Endothelial cell of umbilical vein (primary cell): ENCODE measurements at regions not wholly inside any gene's neighbourhood (a gene's known extent, or its start where the extent isn't known, plus 50 kb on each side); places are given as distances from the start of the nearest gene placed in this dataset.

Source experiments
- BruUV-seq: library from RNA; stranded (reverse); fragments of 400-500 nt; replicated peaks from 2 replicates; lab custom pipeline; 2021; lab: Mats Ljungman, UMichigan
- CTCF ChIA-PET: fragments of 300-600, 350-600 bp; sonication (Branson Sonifier 250); formaldehyde crosslinking; loops from one replicate; lab custom pipeline; 2021; ENCODE audit warnings: antibody characterized with exemption, inconsistent platforms; lab: Charles Lee
- POLR2A ChIA-PET: fragments of 300-600, 350-600 bp; sonication (Branson Sonifier 250); formaldehyde crosslinking; loops from one replicate; lab custom pipeline; 2021; ENCODE audit warnings: antibody characterized with exemption, inconsistent platforms; lab: Charles Lee
- DNase-seq: peaks from one replicate; pipeline ENCODE4 v3.0.0-alpha.2; 2011; ENCODE audit warnings: low read depth, low spot score
- FAIRE-seq: peaks from 2 replicates; lab custom pipeline; 2011; peaks lifted over from hg19 to GRCh38; lab: Jason Lieb, UNC
- H2AFZ ChIP-seq: 2 replicates; pipeline ENCODE4 v1.6.0; 2012; ENCODE audit warnings: low read depth, low read length, control low read depth, inconsistent platforms
- H3K27ac ChIP-seq: 2 replicates; pipeline ENCODE4 v1.5.1; 2011; ENCODE audit warnings: low read depth, mild to moderate bottlenecking, control low read depth, low read length, moderate library complexity; ENCODE audit not compliant: insufficient read depth
- H3K27me3 ChIP-seq, 2 experiments: 2 replicates each; pipeline versions ENCODE4 v1.6.0 to v1.6.1; 2011; ENCODE audit warnings: low read length in 2 of 2, mixed read lengths in 1 of 2; ENCODE audit not compliant: control insufficient read depth in 2 of 2, insufficient read depth in 2 of 2
- H3K36me3 ChIP-seq, 2 experiments: 2 replicates in 1 of 2; 3 replicates in 1 of 2; pipeline ENCODE4 v1.5.1; 2011; ENCODE audit warnings: low read length in 2 of 2, mild to moderate bottlenecking in 1 of 2, moderate library complexity in 1 of 2; ENCODE audit not compliant: control insufficient read depth in 2 of 2, insufficient read depth in 2 of 2; ENCODE audit errors: extremely low read depth in 1 of 2
- H3K4me1 ChIP-seq: 3 replicates; pipeline ENCODE4 v1.5.1; 2011; ENCODE audit warnings: mild to moderate bottlenecking, low read length; ENCODE audit not compliant: control insufficient read depth, insufficient read depth; ENCODE audit errors: extremely low read depth
- H3K4me2 ChIP-seq: 2 replicates; pipeline ENCODE4 v1.6.1; 2011; ENCODE audit warnings: low read length, control low read depth, mixed read lengths; ENCODE audit not compliant: insufficient read depth
- H3K4me3 ChIP-seq, 3 experiments: fragments of 200-600 bp in 1 of 3; sonication (generic), shearing (Covaris generic) in 1 of 3; replicated peaks in 1 of 3; 2 replicates each; pipeline ENCODE4 v1.5.1; 2011 to 2016; ENCODE audit warnings: control low read depth in 3 of 3, low read length in 3 of 3, mild to moderate bottlenecking in 2 of 3, inconsistent platforms in 1 of 3, low read depth in 1 of 3, moderate library complexity in 1 of 3; ENCODE audit not compliant: insufficient read depth in 1 of 3
- H3K79me2 ChIP-seq: 2 replicates; pipeline ENCODE4 v1.6.0; 2012; ENCODE audit warnings: low read length, inconsistent platforms; ENCODE audit not compliant: control insufficient read depth, insufficient read depth
- H3K9ac ChIP-seq: replicated peaks from 2 replicates; pipeline ENCODE3; 2011; ENCODE audit warnings: low read length, control low read depth; ENCODE audit not compliant: insufficient read depth; ENCODE audit errors: extremely low read depth
- H3K9me1 ChIP-seq: replicated peaks from 3 replicates; pipeline ENCODE4 v1.6.0; 2011; ENCODE audit warnings: mild to moderate bottlenecking, low read length; ENCODE audit not compliant: control insufficient read depth, insufficient read depth; ENCODE audit errors: extremely low read depth
- H3K9me3 ChIP-seq: replicated peaks from 2 replicates; pipeline ENCODE4 v1.5.1; 2012; ENCODE audit warnings: low read length, inconsistent platforms; ENCODE audit not compliant: control insufficient read depth, insufficient read depth
- H4K20me1 ChIP-seq: replicated peaks from 2 replicates; pipeline ENCODE3; 2011; ENCODE audit warnings: mild to moderate bottlenecking, low read length; ENCODE audit not compliant: control insufficient read depth, insufficient read depth; ENCODE audit errors: extremely low read depth
- CTCF ChIP-seq, 2 donors: IDR thresholded peaks; 1 replicate in 1 of 2; 2 replicates in 1 of 2; pipeline ENCODE4 v1.5.1; 2011; ENCODE audit warnings: low read length in 2 of 2, mild to moderate bottlenecking in 2 of 2, moderate library complexity in 2 of 2, control low read depth in 1 of 2, inconsistent platforms in 1 of 2, low read depth in 1 of 2; ENCODE audit not compliant: insufficient read depth in 1 of 2; ENCODE audit errors: extremely low read depth in 1 of 2
- EZH2 ChIP-seq: IDR thresholded peaks from 2 replicates; pipeline ENCODE4 v1.6.1; 2012; ENCODE audit warnings: borderline replicate concordance, low read depth, mild to moderate bottlenecking, moderate library complexity, low read length, inconsistent platforms; ENCODE audit not compliant: severe bottlenecking
- FOS ChIP-seq: IDR thresholded peaks from 2 replicates; pipeline ENCODE4 v1.6.1; 2011; ENCODE audit warnings: mild to moderate bottlenecking, low read length, moderate library complexity, borderline replicate concordance; ENCODE audit not compliant: insufficient read depth
- GATA2 ChIP-seq: IDR thresholded peaks from 2 replicates; pipeline ENCODE4 v1.7.0; 2011; ENCODE audit warnings: low read depth, mild to moderate bottlenecking, moderate library complexity, mixed read lengths, low read length; ENCODE audit not compliant: insufficient read length, insufficient read depth
- JUN ChIP-seq: IDR thresholded peaks from 2 replicates; pipeline ENCODE4 v1.6.1; 2011; ENCODE audit warnings: borderline replicate concordance, low read depth; ENCODE audit not compliant: insufficient read length, insufficient read depth
- MYC ChIP-seq: IDR thresholded peaks from one replicate; pipeline ENCODE4 v1.6.1; 2011; ENCODE audit warnings: mild to moderate bottlenecking, low read depth, low read length
- POLR2A ChIP-seq: IDR thresholded peaks from 2 replicates; pipeline ENCODE4 v1.6.1; 2012; ENCODE audit warnings: low read depth, mild to moderate bottlenecking, control low read depth, low read length
- POLR2AphosphoS5 ChIP-seq: IDR thresholded peaks from 2 replicates; pipeline ENCODE4 v1.6.1; 2012; ENCODE audit warnings: low read depth, mild to moderate bottlenecking, control low read depth, low read length, moderate library complexity; ENCODE audit not compliant: insufficient read depth
- dilution Hi-C: fragments of 300-500 bp; cut with MboI; formaldehyde crosslinking; loops from one replicate; pipeline ENCODE4 v1.15.0; 2019; ENCODE audit warnings: low sequenced_read_pairs; ENCODE audit not compliant: extremely low pct_ligation_motif_present
- intact Hi-C: fragments of 100-400 bp; cut with micrococcal nuclease; formaldehyde crosslinking; loops from one replicate; pipeline ENCODE4 v1.10.0; 2022
- TF ChIP-seq, protein P1 (sequence below): IDR thresholded peaks from 2 replicates; pipeline ENCODE4 v1.6.1; 2011; ENCODE audit not compliant: insufficient read depth, insufficient read length

- no peak overlapping the region for H3K4me2 ChIP-seq
- H3K27me3 ChIP-seq = no peaks in the 10 kb centered on the region
- FAIRE-seq (no peak), DNase-seq (no peak)
- no peaks in the 10 kb centered on the region for H3K9me1 ChIP-seq
- H3K79me2 ChIP-seq = no peaks in the 10 kb centered on the region
- no TSS peak for BruUV-seq
- intact Hi-C loops (no loop called here), dilution Hi-C loops (no loop called here)
- H3K4me1 ChIP-seq = no peaks in the 10 kb centered on the region
- no peaks in the 10 kb centered on the region for H3K36me3 ChIP-seq
- CTCF ChIA-PET = interaction anchor here (0.6 to 2.9 kb wide), 3 partner anchors 12 to 536 kb away, joined by 3 to 10 read pairs (median 3); no protein-coding TSS in a partner anchor
- no peaks in the 10 kb centered on the region for H4K20me1 ChIP-seq
- H3K9me3 ChIP-seq = no peaks in the 10 kb centered on the region
- TF ChIP-seq JUN (no peak), CTCF (IDR thresholded peaks at IDR 0.05; ENCODE audit: extremely low read depth in 1 of 2, insufficient read depth in 1 of 2, low read depth in 1 of 2, low read length in 2 of 2) (no peak), POLR2AphosphoS5 (no peak), FOS (no peak), EZH2 (no peak), POLR2A (no peak), MYC (no peak), GATA2 (no peak)
- TF ChIP-seq, protein P1, sequence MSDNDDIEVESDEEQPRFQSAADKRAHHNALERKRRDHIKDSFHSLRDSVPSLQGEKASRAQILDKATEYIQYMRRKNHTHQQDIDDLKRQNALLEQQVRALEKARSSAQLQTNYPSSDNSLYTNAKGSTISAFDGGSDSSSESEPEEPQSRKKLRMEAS = no peak
- POLR2A ChIA-PET = no interaction called here
- H3K27ac ChIP-seq = no peak overlapping the region
- no peak overlapping the region for H3K9ac ChIP-seq
- H2AFZ ChIP-seq = no peak overlapping the region
- no peak overlapping the region for H3K4me3 ChIP-seq
Observed at GRCh38 chr2:176746411-176746810, 466.2 kb upstream of the HNRNPA3 start.
